Hepatocyte (in vitro differentiated cells): ENCODE measurements at regions not wholly inside any gene's neighbourhood (a gene's known extent, or its start where the extent isn't known, plus 50 kb on each side); places are given as distances from the start of the nearest gene placed in this dataset.
A peak's percentile ranks its signal among the peaks of the same experiment; 100 is the strongest.

Experiments
- DNase-seq: peaks from one replicate; pipeline ENCODE4 v3.0.0-alpha.2; 2016; ENCODE audit warnings: low spot score
- H2AFZ ChIP-seq: fragments of 200-600 bp; sonication (generic); 2 replicates; pipeline ENCODE4 v1.6.0; 2016; ENCODE audit warnings: antibody characterized with exemption, mild to moderate bottlenecking
- H3K27ac ChIP-seq: fragments of 200-600 bp; sonication (generic); 2 replicates; pipeline ENCODE4 v1.5.1; 2016; ENCODE audit warnings: mild to moderate bottlenecking
- H3K27me3 ChIP-seq: fragments of 200-600 bp; sonication (generic); 2 replicates; pipeline ENCODE4 v1.6.1; 2016
- H3K36me3 ChIP-seq: fragments of 200-600 bp; sonication (generic); replicated peaks from 2 replicates; pipeline ENCODE4 v1.5.1; 2016; ENCODE audit warnings: low read depth; ENCODE audit not compliant: insufficient read depth
- H3K4me1 ChIP-seq: fragments of 200-600 bp; sonication (generic); 2 replicates; pipeline ENCODE4 v1.5.1; 2016; ENCODE audit warnings: mild to moderate bottlenecking, moderate library complexity; ENCODE audit not compliant: insufficient read depth
- H3K4me2 ChIP-seq: fragments of 200-600 bp; sonication (generic); 2 replicates; pipeline ENCODE4 v1.6.0; 2016
- H3K4me3 ChIP-seq: fragments of 200-600 bp; sonication (generic); 2 replicates; pipeline ENCODE4 v1.5.1; 2016; ENCODE audit warnings: mild to moderate bottlenecking
- H3K79me2 ChIP-seq: fragments of 200-600 bp; sonication (generic); 2 replicates; pipeline ENCODE4 v1.6.0; 2017; ENCODE audit warnings: mild to moderate bottlenecking
- H3K9me2 ChIP-seq: fragments of 200-600 bp; sonication (generic); replicated peaks from 2 replicates; pipeline ENCODE4 v1.6.0; 2017; ENCODE audit warnings: mild to moderate bottlenecking; ENCODE audit not compliant: insufficient read depth
- H3K9me3 ChIP-seq: fragments of 200-600 bp; sonication (generic); 2 replicates; pipeline ENCODE4 v1.5.1; 2016; ENCODE audit warnings: low read depth, mild to moderate bottlenecking
- H4K20me1 ChIP-seq: fragments of 200-600 bp; sonication (generic); 2 replicates; pipeline ENCODE4 v1.6.0; 2016; ENCODE audit warnings: mild to moderate bottlenecking; ENCODE audit not compliant: insufficient read depth, poor library complexity, severe bottlenecking
- CTCF ChIP-seq: fragments of 200-600 bp; sonication (generic); IDR thresholded peaks from 2 replicates; pipeline ENCODE4 v1.5.1; 2016; ENCODE audit warnings: antibody characterized with exemption, mild to moderate bottlenecking; ENCODE audit not compliant: poor library complexity
- EZH2 ChIP-seq: fragments of 200-600 bp; sonication (generic); IDR thresholded peaks from 2 replicates; pipeline ENCODE4 v1.6.1; 2016; ENCODE audit warnings: antibody characterized with exemption, mild to moderate bottlenecking, borderline replicate concordance
- EZH2phosphoT487 ChIP-seq: fragments of 200-600 bp; sonication (generic); IDR thresholded peaks from one replicate; pipeline ENCODE4 v1.6.1; 2018; ENCODE audit warnings: antibody characterized with exemption, mild to moderate bottlenecking, low read depth, moderate library complexity; ENCODE audit not compliant: unreplicated experiment, severe bottlenecking
- WGBS: methylation state at CpG from one replicate; pipeline ENCODE4 v1.1.6; 2016; ENCODE audit warnings: low lambda C conversion rate; ENCODE audit errors: missing lambda C conversion rate; 5-methylcytosine and 5-hydroxymethylcytosine counted together

GRCh38 chr18:43705850-43706249 lies 428.6 kb upstream of the SYT4 start:
- H3K27me3 ChIP-seq: no peaks in the 10 kb centered on the region
- no peak for TF ChIP-seq EZH2phosphoT487
- no peak for TF ChIP-seq EZH2
- TF ChIP-seq CTCF: no peak
- no peaks in the 10 kb centered on the region for H3K79me2 ChIP-seq
- no peaks in the 10 kb centered on the region for H3K4me1 ChIP-seq
- H3K9me2 ChIP-seq: no peaks in the 10 kb centered on the region
- H2AFZ ChIP-seq: no peak overlapping the region
- H3K27ac ChIP-seq: no peak overlapping the region
- no peak for DNase-seq
- H3K9me3 ChIP-seq: no peaks in the 10 kb centered on the region
- H3K4me3 ChIP-seq: no peak overlapping the region
- 66% methylated on average over 4 of the region's 4 CpGs for WGBS
- no peaks in the 10 kb centered on the region for H3K36me3 ChIP-seq
- no peaks in the 10 kb centered on the region for H4K20me1 ChIP-seq
- no peak overlapping the region for H3K4me2 ChIP-seq

- Histone ChIP-seq H3K9me3 (no peaks in the 10 kb centered on the region), H3K9me2 (no peaks in the 10 kb centered on the region), H3K4me3 (no peak overlapping the region), H3K36me3 (no peaks in the 10 kb centered on the region), H3K79me2 (no peaks in the 10 kb centered on the region), H3K4me2 (no peak overlapping the region), H3K4me1 (no peaks in the 10 kb centered on the region), H4K20me1 (no peaks in the 10 kb centered on the region), H2AFZ (no peak overlapping the region), H3K27me3 (no peaks in the 10 kb centered on the region), H3K27ac (no peak overlapping the region)
- DNase-seq: no peak
- 62% methylated on average over 4 of the region's 4 CpGs for WGBS
- TF ChIP-seq EZH2 (no peak), EZH2phosphoT487 (no peak), CTCF (no peak)
Measured at GRCh38 chr18:43710135-43710534, 432.8 kb upstream of the SYT4 start.

DNA sequence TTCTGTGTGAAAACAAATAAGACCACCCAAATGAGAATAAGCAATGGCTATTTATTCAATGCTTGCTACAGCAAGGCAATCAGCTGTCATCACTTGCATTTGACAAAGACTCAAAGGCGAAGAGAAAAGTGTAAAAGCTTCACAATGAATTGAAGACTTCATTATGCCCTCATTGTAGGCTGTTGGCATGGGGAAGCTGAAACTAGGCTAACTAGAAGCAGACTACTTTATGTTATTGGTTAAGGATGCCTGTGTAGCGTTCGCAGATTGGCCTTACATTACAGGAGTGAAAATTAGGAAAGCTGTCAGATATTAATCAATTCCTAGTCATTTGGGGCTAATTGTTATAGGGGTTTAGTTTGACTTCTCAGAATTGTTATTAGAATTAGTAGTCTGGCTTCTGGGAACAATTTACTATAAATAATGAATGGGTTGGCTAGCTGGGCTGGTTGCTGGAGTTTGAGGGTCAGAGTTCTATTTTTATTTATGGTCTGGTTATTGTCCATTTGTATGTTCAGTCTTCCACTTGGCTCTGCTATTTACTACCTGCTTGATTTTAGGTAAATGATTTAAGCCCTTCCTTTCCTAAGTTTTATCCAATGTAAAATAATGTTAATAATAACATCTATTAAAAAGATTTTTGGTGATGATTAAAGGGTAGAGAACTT lies 437.2 kb upstream of the SYT4 start:
- Histone ChIP-seq H4K20me1 (no peaks in the 10 kb centered on the region), H3K36me3 (no peaks in the 10 kb centered on the region), H3K4me3 (no peak overlapping the region), H3K4me2 (no peak overlapping the region), H3K79me2 (no peaks in the 10 kb centered on the region), H3K27ac (no peak overlapping the region), H2AFZ (no peak overlapping the region), H3K9me3 (no peaks in the 10 kb centered on the region), H3K9me2 (no peaks in the 10 kb centered on the region), H3K27me3 (no peaks in the 10 kb centered on the region), H3K4me1 (no peaks in the 10 kb centered on the region)
- no peak for DNase-seq
- no peak for TF ChIP-seq EZH2
- no peak for TF ChIP-seq CTCF
- no peak for TF ChIP-seq EZH2phosphoT487
- WGBS: 93% methylated on average over 3 of the region's 3 CpGs

DNA sequence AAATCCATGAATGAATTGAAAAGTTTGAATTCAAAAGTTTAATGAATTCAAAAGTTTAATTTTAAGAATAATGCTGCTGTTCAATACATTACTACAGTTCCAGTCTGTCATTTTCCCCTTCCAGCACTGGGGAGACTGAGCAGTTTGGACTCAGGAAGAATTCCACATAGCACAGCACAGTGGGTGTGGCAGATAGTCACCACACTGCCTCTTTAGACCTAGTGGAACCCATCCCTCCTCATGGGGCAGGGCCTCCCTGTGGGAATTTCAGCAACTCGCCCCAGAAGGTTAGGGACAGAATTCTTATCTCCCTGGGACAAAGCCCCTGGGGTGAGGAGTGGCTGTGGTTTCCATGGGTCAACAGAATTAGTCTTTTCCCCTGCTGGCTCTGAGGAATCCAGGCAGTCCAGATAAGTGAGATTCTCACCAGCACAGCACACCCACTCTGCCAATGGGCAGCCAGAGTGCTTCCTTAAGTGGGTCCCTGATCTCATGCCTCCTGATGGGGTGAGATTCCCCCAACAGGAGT lies 442.0 kb upstream of the SYT4 start:
- Histone ChIP-seq H3K79me2 (no peaks in the 10 kb centered on the region), H3K4me2 (no peak overlapping the region), H3K27ac (no peak overlapping the region), H4K20me1 (no peaks in the 10 kb centered on the region), H2AFZ (no peak overlapping the region), H3K9me3 (no peaks in the 10 kb centered on the region), H3K36me3 (no peaks in the 10 kb centered on the region), H3K4me1 (no peaks in the 10 kb centered on the region), H3K9me2 (no peaks in the 10 kb centered on the region), H3K4me3 (no peak overlapping the region), H3K27me3 (no peaks in the 10 kb centered on the region)
- DNase-seq: peak; percentile 4
- 79% methylated on average over 1 of the region's 1 CpG for WGBS
- no peak for TF ChIP-seq EZH2phosphoT487
- no peak for TF ChIP-seq EZH2
- TF ChIP-seq CTCF: no peak
